PC-9 (cell line): ENCODE measurements at regions not wholly inside any gene's neighbourhood (a gene's known extent, or its start where the extent isn't known, plus 50 kb on each side); places are given as distances from the start of the nearest gene placed in this dataset.

ENCODE experiments used
- CTCF ChIP-seq: fragments of 200-600 bp; sonication (generic); conservative IDR thresholded peaks from 2 replicates; pipeline ENCODE4 v1.6.1; 2017; ENCODE audit warnings: mixed run types, antibody characterized with exemption, mild to moderate bottlenecking, moderate library complexity
- EZH2 ChIP-seq: fragments of 200-600 bp; sonication (generic); IDR thresholded peaks from 2 replicates; pipeline ENCODE4 v1.8.0; 2017; ENCODE audit warnings: antibody characterized with exemption, low read depth

DNA sequence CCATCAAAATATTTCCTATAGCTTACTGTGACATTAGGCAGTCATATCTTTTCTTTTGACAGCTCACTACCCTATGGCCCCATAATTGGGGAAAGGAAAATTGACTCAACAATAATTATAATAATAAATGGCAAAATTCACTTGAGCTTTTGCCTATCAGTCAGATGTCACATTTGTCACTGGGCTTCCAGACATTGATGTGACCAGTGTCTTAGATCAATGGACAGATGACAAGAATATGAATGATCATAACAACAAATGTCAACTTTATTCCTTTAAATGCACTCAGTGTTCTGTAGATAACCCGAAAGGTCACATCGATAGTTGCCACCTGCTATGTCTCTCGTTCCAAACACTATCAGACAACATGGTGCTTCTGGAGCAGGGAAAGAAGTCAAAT is 266.7 kb downstream of the GPATCH2 start:
- TF ChIP-seq CTCF (no peak), EZH2 (no peak)
